ENCODE measurements at regions not wholly inside any gene's neighbourhood (a gene's known extent, or its start where the extent isn't known, plus 50 kb on each side); places are given as distances from the start of the nearest gene placed in this dataset.

DNA sequence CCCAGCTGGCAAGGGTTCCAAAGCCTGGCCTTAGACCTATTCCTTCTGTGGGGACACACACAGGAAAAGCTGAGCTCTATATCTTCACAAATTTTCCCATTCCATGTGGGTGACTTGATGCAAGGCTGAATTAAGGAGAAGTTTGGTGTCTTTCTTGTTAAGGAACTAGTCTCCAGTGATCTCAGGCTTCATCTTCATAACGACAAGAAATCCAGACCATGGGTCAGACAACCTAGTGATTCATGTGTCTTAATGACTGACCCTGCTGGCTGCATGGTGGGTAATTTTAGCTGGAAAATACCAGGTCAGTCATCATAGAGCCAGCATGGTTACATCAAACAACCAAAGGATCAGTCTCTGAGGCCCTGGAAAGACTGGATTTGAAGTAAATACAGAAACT, 112.7 kb upstream of the SLC4A7 start:
- Histone ChIP-seq H3F3A (ENCODE audit: insufficient read depth) (no peaks in the 10 kb centered on the region), H3K79me2 (ENCODE audit: insufficient read depth, low read length) (no peaks in the 10 kb centered on the region), H3K27me3 (ENCODE audit: low read length) (no peaks in the 10 kb centered on the region), H3K4me2 (ENCODE audit: low read depth, low read length, poor library complexity, severe bottlenecking) (no peak overlapping the region), H3K4me3 (ENCODE audit: insufficient read depth, low read length, poor library complexity, severe bottlenecking) (no peak overlapping the region), H3K36me3 (ENCODE audit: low read length) (no peaks in the 10 kb centered on the region), H3K27ac (ENCODE audit: low read depth, low read length) (no peak overlapping the region), H3K9me3 (ENCODE audit: insufficient read depth, low read length) (no peaks in the 10 kb centered on the region), H2AFZ (ENCODE audit: low read depth, low read length, severe bottlenecking) (no peak overlapping the region), H4K20me1 (ENCODE audit: low read depth, low read length) (no peaks in the 10 kb centered on the region), H3K9me2 (replicated peaks; ENCODE audit: insufficient read depth, low read length) (no peaks in the 10 kb centered on the region), H3K9ac (ENCODE audit: low read length) (no peak overlapping the region)
- TF ChIP-seq EZH2phosphoT487 (conservative IDR thresholded peaks at IDR 0.05; ENCODE audit: low read length), result no peak
- TF ChIP-seq, protein P1, sequence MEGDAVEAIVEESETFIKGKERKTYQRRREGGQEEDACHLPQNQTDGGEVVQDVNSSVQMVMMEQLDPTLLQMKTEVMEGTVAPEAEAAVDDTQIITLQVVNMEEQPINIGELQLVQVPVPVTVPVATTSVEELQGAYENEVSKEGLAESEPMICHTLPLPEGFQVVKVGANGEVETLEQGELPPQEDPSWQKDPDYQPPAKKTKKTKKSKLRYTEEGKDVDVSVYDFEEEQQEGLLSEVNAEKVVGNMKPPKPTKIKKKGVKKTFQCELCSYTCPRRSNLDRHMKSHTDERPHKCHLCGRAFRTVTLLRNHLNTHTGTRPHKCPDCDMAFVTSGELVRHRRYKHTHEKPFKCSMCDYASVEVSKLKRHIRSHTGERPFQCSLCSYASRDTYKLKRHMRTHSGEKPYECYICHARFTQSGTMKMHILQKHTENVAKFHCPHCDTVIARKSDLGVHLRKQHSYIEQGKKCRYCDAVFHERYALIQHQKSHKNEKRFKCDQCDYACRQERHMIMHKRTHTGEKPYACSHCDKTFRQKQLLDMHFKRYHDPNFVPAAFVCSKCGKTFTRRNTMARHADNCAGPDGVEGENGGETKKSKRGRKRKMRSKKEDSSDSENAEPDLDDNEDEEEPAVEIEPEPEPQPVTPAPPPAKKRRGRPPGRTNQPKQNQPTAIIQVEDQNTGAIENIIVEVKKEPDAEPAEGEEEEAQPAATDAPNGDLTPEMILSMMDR (IDR thresholded peaks at IDR 0.05; ENCODE audit: insufficient read depth, low read length, poor library complexity, severe bottlenecking), result no peak

DNA sequence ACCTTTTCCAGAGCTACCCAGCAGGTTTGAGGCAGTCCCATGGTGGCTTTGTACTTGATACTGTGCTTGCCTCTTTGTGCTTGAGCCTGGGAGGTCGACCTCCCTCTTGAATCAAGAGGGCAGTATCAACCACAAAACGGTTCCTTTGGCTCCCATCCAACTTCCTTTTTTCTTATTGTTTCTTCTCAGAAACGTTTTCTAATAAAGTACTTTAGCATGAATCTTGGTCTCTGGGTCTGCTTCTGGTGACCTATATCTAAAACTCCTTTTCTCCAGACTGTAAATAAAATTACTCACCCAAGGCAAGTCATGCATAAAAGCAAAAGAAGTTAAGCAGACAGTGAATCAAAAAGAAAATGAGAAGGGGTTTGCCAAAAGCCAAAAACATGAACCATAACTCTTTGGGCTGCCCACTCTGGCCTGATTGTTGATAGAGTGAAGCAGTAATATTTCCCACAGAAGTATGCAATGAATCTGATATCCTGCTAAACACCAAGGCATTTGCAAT, 112.2 kb upstream of the SLC4A7 start:
- no peaks in the 10 kb centered on the region for H3K9me3 ChIP-seq (ENCODE audit: insufficient read depth, low read length)
- no peaks in the 10 kb centered on the region for H3K9me2 ChIP-seq (replicated peaks; ENCODE audit: insufficient read depth, low read length)
- H3K9ac ChIP-seq (ENCODE audit: low read length), result no peak overlapping the region
- H3K36me3 ChIP-seq (ENCODE audit: low read length), result no peaks in the 10 kb centered on the region
- no peaks in the 10 kb centered on the region for H3K27me3 ChIP-seq (ENCODE audit: low read length)
- no peak overlapping the region for H3K4me3 ChIP-seq (ENCODE audit: insufficient read depth, low read length, poor library complexity, severe bottlenecking)
- H3F3A ChIP-seq (ENCODE audit: insufficient read depth), result no peaks in the 10 kb centered on the region
- no peak overlapping the region for H3K27ac ChIP-seq (ENCODE audit: low read depth, low read length)
- no peak for TF ChIP-seq EZH2phosphoT487 (conservative IDR thresholded peaks at IDR 0.05; ENCODE audit: low read length)
- TF ChIP-seq, protein P1 (IDR thresholded peaks at IDR 0.05; ENCODE audit: insufficient read depth, low read length, poor library complexity, severe bottlenecking), result no peak
- no peak overlapping the region for H2AFZ ChIP-seq (ENCODE audit: low read depth, low read length, severe bottlenecking)
- H3K4me2 ChIP-seq (ENCODE audit: low read depth, low read length, poor library complexity, severe bottlenecking), result no peak overlapping the region
- no peaks in the 10 kb centered on the region for H4K20me1 ChIP-seq (ENCODE audit: low read depth, low read length)
- no peaks in the 10 kb centered on the region for H3K79me2 ChIP-seq (ENCODE audit: insufficient read depth, low read length)

DNA sequence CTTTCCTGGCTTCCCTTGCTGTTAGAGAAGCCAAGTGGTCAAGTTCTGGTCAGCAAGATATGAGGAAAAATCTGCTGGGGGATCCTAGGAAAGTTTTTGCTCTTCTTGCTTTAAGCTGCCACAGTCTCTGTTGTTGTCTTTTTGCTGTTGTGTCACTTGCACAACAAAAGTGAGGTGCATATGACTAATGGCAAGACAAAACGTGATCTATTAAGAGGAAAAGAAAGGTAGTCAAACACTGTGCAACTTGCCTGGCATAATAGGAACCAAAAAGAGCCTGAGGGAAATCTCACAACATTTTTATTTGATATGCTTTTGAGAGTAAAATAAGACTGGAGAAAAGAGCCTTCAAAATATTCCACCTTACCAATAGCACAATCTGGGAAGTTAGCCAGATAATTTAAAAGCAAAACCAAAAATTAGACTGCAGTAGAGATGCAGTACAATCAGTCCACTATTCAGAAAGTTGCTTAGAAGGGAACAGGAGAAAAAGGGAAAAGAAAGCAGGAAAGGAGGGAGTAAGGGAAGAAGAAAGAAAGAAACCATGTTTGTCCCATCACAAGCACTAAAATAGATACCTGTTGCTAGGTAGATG, 110.0 kb upstream of the SLC4A7 start:
- H3K27ac ChIP-seq (ENCODE audit: low read depth, low read length), result no peak overlapping the region
- H3K9ac ChIP-seq (ENCODE audit: low read length), result no peak overlapping the region
- no peaks in the 10 kb centered on the region for H3K9me3 ChIP-seq (ENCODE audit: insufficient read depth, low read length)

More for the DNA sequence above, 110.0 kb upstream of the SLC4A7 start:
- Histone ChIP-seq H3F3A (ENCODE audit: insufficient read depth) (no peaks in the 10 kb centered on the region), H2AFZ (ENCODE audit: low read depth, low read length, severe bottlenecking) (no peak overlapping the region), H3K27me3 (ENCODE audit: low read length) (no peaks in the 10 kb centered on the region), H4K20me1 (ENCODE audit: low read depth, low read length) (no peaks in the 10 kb centered on the region), H3K4me3 (ENCODE audit: insufficient read depth, low read length, poor library complexity, severe bottlenecking) (no peak overlapping the region), H3K79me2 (ENCODE audit: insufficient read depth, low read length) (no peaks in the 10 kb centered on the region), H3K36me3 (ENCODE audit: low read length) (no peaks in the 10 kb centered on the region), H3K9me2 (replicated peaks; ENCODE audit: insufficient read depth, low read length) (no peaks in the 10 kb centered on the region), H3K4me2 (ENCODE audit: low read depth, low read length, poor library complexity, severe bottlenecking) (no peak overlapping the region)
- TF ChIP-seq EZH2phosphoT487 (conservative IDR thresholded peaks at IDR 0.05; ENCODE audit: low read length), result no peak
- TF ChIP-seq, protein P1 (IDR thresholded peaks at IDR 0.05; ENCODE audit: insufficient read depth, low read length, poor library complexity, severe bottlenecking), result no peak

All from SU-DHL-6 (cell line).